ENCODE measurements at regions not wholly inside any gene's neighbourhood (a gene's known extent, or its start where the extent isn't known, plus 50 kb on each side); places are given as distances from the start of the nearest gene placed in this dataset.
"Not testable (repeated sequence)": the region's sequence is repeated elsewhere in the genome, so short reads cannot be mapped to it uniquely, and the experiment has no call there.

- no peak for DNase-seq
Measured at GRCh38 chrX:3435057-3435456, 88.6 kb upstream of the MXRA5 start.

GRCh38 chrX:3428792-3429191 is 82.3 kb upstream of the MXRA5 start:
- no peak for DNase-seq

GRCh38 chrX:3426552-3426951 is 80.1 kb upstream of the MXRA5 start:
- no peak for DNase-seq

GRCh38 chrX:3425031-3425430 is 78.6 kb upstream of the MXRA5 start:
- no peak for DNase-seq

GRCh38 chrX:3420316-3420715 is 73.9 kb upstream of the MXRA5 start:
- no peak for DNase-seq

- no peak for DNase-seq
Measured at GRCh38 chrX:3415011-3415410, 68.6 kb upstream of the MXRA5 start.

- DNase-seq, result not testable (repeated sequence)
Measured at GRCh38 chrX:3411626-3412025, 65.2 kb upstream of the MXRA5 start.

GRCh38 chrX:3409936-3410335 is 63.5 kb upstream of the MXRA5 start:
- DNase-seq, result not testable (repeated sequence)

GRCh38 chrX:3407781-3408180 is 61.3 kb upstream of the MXRA5 start:
- no peak for DNase-seq

- no peak for DNase-seq
Measured at GRCh38 chrX:3407121-3407520, 60.7 kb upstream of the MXRA5 start.

GRCh38 chrX:3403748-3404147 is 57.3 kb upstream of the MXRA5 start:
- no peak for DNase-seq

Measured in RPMI8226 (cell line).